ENCODE measurements at regions not wholly inside any gene's neighbourhood (a gene's known extent, or its start where the extent isn't known, plus 50 kb on each side); places are given as distances from the start of the nearest gene placed in this dataset.

- no peak for DNase-seq
Measured at GRCh38 chr10:21166557-21167287, 269.6 kb upstream of the NEBL start.

- no peak for DNase-seq
Measured at GRCh38 chr10:21165489-21165888, 268.4 kb upstream of the NEBL start.

GRCh38 chr10:21164687-21165086 is 267.6 kb upstream of the NEBL start:
- DNase-seq: no peak

GRCh38 chr10:21162948-21163347 is 265.8 kb upstream of the NEBL start:
- DNase-seq: no peak

GRCh38 chr10:21161647-21162046 is 264.5 kb upstream of the NEBL start:
- no peak for DNase-seq

GRCh38 chr10:21161090-21161625 is 264.0 kb upstream of the NEBL start:
- DNase-seq: no peak

DNA sequence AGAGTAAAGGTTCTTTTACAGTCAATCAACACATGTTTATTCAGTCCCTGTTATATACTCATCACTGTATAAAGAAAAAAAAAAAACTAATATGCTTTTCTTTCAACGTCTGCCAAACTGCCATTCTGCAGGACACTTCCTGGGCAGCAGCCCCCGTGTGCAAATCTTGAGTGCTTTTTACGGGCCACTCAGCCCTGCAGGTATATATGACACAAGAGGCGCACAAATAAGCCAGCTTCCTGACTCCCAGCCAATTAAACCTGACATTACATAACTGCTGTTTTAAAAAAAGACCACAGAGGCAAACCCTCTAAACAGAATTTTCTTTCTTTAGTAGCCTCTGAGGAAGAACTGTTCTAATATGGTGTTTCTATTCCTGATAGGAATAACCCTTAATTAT is 263.0 kb upstream of the NEBL start:
- peak; percentile 25 for DNase-seq

DNA sequence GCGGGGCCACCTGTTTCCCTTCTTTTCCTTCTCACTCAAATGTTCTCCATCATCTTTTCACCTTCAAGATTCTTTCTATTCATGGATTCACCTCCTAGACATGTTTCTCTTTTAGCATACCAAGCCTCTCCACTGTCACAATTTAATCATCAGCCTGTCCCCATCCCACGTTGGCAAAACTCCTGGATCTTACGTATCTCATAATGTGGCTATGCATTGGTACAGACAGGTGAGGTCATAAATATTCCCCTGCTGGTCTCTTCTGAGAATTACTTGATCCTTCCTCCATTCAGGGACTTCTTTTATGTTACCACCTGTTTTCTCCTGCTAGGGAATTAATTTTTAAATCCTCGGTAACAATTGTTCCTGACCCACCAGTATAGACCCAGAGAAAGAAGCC is 262.6 kb upstream of the NEBL start:
- no peak for DNase-seq

DNA sequence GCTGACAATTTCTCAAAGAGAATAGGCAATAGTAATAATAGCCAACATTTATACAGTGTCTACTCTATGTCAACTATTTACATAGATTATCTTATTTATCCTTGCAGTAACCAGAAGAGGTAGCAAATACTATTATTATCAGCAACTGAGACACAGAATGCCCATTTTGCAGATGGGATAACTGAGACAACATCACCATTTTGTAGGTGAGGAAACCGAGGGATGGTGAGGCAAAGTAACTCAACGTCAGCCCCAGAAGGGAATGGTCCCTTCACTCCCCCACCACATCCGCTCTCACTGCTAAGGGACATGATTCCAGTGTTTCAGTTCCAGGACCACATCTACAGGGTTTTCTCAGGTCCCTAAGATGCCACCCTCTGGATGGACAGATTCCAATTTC is 261.2 kb upstream of the NEBL start:
- DNase-seq: no peak

GRCh38 chr10:21157664-21158063 is 260.6 kb upstream of the NEBL start:
- no peak for DNase-seq

DNA sequence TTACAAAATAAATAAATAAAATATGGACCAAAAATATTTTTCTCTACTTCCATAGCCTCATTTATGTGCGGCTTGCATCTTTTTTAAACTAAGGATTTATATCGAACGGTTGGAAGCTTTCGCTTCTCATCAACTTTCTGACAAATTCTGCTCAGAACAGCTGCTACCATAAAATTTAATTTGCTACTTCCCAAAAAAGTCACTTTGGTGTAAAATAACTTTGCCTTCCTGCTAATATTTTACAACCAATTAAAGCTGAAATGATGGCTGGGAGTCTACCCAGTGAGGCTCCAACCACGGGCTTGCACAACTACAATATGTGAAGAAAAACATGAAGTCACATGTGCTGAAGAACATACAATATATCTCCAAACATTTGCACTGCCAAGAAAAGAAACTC is 253.1 kb upstream of the NEBL start:
- DNase-seq: no peak

DNA sequence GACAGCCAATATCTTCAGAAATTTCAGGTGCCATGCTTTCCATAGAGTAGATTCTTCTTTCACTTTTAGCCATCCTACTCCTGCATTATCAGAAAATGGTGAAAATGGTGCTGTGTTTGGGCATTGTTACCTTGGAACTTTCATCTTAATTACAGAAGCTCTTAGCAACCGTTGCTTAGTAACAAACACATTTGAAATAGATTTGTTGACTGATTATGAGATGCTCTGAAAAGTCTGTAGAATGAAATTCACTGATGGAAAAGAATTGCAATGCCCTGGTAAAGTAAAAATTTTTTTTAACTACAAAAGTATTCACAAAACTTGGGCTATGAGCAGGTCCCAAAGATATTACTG is 249.3 kb upstream of the NEBL start:
- DNase-seq: no peak

GRCh38 chr10:21145751-21146435 is 248.8 kb upstream of the NEBL start:
- DNase-seq: no peak

- no peak for DNase-seq
Measured at GRCh38 chr10:21144047-21144446, 246.9 kb upstream of the NEBL start.

DNA sequence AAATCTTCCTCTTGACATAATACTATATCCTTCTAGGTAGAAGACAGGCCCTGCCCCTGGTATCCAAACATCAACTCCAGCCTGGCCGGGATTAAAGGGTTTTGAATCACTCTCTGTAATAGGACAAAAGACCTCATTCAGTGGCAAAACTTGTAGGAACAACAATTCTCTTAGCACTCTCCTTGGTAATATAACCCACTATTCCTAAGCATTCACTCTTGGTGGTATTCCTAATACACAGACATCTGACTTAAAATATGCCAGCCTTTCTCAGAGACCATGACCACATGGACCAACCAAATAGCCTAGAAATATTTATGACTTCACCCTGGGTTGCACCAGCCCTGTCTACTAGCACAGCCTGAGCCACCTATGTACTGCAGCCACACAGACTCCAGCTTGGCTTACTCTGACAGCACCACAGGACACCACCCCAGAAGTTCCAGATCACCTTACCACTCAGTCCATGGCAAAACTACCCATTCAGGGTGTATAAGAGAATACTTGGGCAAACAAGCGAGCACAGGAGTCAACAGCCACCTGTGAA is 244.9 kb upstream of the NEBL start:
- DNase-seq: no peak

- no peak for DNase-seq
Measured at GRCh38 chr10:21138769-21139340, 241.7 kb upstream of the NEBL start.

DNA sequence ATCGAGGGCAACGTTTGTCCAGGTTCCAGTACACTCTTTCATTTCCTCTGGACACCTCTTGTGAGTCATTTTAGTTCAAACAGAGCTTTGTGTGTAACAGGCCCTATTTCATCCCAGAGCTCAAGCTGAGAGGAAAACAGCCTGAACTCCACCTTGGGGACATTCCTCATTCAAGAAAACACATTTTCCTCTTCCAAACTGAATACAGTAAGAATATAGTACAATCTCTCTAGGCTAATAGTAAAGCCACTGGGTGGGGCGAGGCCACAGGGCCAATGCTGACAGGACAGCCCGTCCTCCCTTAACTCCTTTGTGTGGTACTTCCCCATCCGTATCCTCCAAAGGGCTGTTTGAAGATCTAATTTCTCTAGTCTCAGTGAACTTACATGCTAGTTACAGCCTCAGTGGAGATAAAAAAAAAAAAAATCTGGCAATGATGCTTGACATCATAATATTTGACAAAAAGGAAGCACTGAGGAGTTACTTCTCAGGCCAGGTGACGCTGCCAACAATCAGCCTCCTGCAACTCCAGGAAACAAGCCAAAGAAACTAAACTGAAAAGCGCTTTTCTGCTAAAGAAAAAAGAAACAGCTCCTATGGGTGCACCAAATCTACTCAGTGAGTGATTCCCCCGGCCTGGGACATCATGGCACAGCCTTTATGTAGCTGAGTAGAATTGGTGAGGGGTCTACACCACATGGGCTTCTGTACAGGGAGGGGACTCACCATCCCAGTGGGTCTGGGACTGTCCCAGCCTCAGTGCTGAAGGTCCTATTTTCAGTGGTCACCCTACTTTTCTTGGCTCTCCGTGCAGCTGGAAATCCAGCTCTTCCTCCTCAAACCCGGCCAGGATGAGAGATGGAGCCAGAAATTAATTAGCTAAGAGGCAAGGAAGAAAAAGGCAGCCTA is 238.2 kb upstream of the NEBL start:
- DNase-seq: no peak

- no peak for DNase-seq
Measured at GRCh38 chr10:21134645-21135022, 237.5 kb upstream of the NEBL start.

GRCh38 chr10:21130683-21131442 is 233.8 kb upstream of the NEBL start:
- DNase-seq: no peak

GRCh38 chr10:21130108-21130507 is 233.0 kb upstream of the NEBL start:
- DNase-seq: no peak

- DNase-seq: no peak
Measured at GRCh38 chr10:21125471-21126228, 228.5 kb upstream of the NEBL start.

Measured in NCI-H187 treated with DMSO at 0.1 percent for 48 hours (cell line).